22Rv1 (cell line): ENCODE measurements at regions not wholly inside any gene's neighbourhood (a gene's known extent, or its start where the extent isn't known, plus 50 kb on each side); places are given as distances from the start of the nearest gene placed in this dataset.
"Not testable (repeated sequence)": the region's sequence is repeated elsewhere in the genome, so short reads cannot be mapped to it uniquely, and the experiment has no call there.

Source experiments
- H3K27ac ChIP-seq: fragments of 450-650 bp; 2 replicates; pipeline ENCODE4 v1.5.1; 2017
- ZFX ChIP-seq: fragments of 450-650 bp; IDR thresholded peaks from 2 replicates; pipeline ENCODE4 v1.6.1; 2017; ENCODE audit warnings: antibody characterized with exemption, borderline replicate concordance
- TF ChIP-seq, protein P1 (sequence below): fragments of 450-650 bp; IDR thresholded peaks from 2 replicates; pipeline ENCODE4 v1.5.1; 2017; ENCODE audit warnings: mild to moderate bottlenecking

DNA sequence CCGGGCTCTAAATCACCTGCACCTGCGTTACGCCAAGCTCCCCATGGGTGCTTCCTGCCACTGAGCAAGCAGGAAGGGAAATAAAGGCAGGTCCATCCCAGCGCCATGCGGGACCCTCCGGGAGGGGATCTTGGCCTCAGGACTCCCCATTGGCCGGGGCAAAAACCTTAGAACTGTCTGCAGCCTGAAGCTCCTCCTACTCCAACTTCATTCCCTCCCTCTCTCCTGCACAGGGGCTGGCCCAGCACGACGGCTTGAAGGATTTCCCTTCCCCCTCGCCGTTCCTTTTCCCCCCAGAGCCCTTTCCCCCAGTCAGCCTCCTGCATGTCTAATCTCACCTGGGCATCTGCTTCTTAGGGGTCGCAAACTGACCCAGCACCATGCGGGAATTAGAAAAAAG is 137.2 kb upstream of the NCOR2 start:
- TF ChIP-seq, protein P1, sequence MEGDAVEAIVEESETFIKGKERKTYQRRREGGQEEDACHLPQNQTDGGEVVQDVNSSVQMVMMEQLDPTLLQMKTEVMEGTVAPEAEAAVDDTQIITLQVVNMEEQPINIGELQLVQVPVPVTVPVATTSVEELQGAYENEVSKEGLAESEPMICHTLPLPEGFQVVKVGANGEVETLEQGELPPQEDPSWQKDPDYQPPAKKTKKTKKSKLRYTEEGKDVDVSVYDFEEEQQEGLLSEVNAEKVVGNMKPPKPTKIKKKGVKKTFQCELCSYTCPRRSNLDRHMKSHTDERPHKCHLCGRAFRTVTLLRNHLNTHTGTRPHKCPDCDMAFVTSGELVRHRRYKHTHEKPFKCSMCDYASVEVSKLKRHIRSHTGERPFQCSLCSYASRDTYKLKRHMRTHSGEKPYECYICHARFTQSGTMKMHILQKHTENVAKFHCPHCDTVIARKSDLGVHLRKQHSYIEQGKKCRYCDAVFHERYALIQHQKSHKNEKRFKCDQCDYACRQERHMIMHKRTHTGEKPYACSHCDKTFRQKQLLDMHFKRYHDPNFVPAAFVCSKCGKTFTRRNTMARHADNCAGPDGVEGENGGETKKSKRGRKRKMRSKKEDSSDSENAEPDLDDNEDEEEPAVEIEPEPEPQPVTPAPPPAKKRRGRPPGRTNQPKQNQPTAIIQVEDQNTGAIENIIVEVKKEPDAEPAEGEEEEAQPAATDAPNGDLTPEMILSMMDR, result no peak
- TF ChIP-seq ZFX, result no peak
- H3K27ac ChIP-seq, result no peak overlapping the region

GRCh38 chr12:124703856-124704255 is 136.4 kb upstream of the NCOR2 start:
- TF ChIP-seq, protein P1, result no peak
- no peak for TF ChIP-seq ZFX
- no peak overlapping the region for H3K27ac ChIP-seq

- TF ChIP-seq, protein P1, result no peak
- no peak for TF ChIP-seq ZFX
- H3K27ac ChIP-seq, result no peak overlapping the region
These were observed 135.3 kb upstream of the NCOR2 start for GRCh38 chr12:124702736-124703135.

- TF ChIP-seq ZFX, result no peak
- TF ChIP-seq, protein P1, result no peak
These were observed 133.6 kb upstream of the NCOR2 start for GRCh38 chr12:124700810-124701592.

DNA sequence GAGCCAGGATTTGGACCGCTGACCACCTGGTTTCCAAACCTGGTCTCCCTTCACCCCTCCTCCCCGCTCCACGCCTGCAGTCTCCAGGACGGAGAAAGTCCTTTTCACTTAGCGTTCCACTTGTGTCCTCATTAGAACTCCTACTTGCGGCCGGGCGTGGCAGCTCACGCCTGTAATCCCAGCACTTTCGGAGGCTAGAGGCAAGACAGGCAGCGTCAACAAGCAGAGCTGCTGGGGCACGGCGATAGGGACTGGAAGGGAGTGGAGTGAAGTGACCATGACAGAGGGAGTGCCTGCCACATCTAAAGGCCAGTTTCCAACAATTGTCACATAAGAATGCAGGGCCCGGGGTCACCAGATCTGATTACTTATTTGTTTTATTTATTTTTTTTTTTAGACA is 132.5 kb upstream of the NCOR2 start:
- H3K27ac ChIP-seq, result no peak overlapping the region
- TF ChIP-seq ZFX, result no peak
- TF ChIP-seq, protein P1, result no peak

More at GRCh38 chr12:124700810-124701592, 133.6 kb upstream of the NCOR2 start:
- no peak overlapping the region for H3K27ac ChIP-seq

- TF ChIP-seq, protein P1, result no peak
- TF ChIP-seq ZFX, result no peak
These were observed 131.5 kb upstream of the NCOR2 start for GRCh38 chr12:124698998-124699305.

GRCh38 chr12:124698211-124698997 is 131.0 kb upstream of the NCOR2 start:
- TF ChIP-seq, protein P1, result no peak
- TF ChIP-seq ZFX, result no peak
- H3K27ac ChIP-seq, result no peak overlapping the region

More at GRCh38 chr12:124698998-124699305, 131.5 kb upstream of the NCOR2 start:
- no peak overlapping the region for H3K27ac ChIP-seq

- not testable (repeated sequence) for H3K27ac ChIP-seq
These were observed 130.3 kb upstream of the NCOR2 start for GRCh38 chr12:124697722-124698121.
